ENCODE measurements at regions not wholly inside any gene's neighbourhood (a gene's known extent, or its start where the extent isn't known, plus 50 kb on each side); places are given as distances from the start of the nearest gene placed in this dataset.

DNA sequence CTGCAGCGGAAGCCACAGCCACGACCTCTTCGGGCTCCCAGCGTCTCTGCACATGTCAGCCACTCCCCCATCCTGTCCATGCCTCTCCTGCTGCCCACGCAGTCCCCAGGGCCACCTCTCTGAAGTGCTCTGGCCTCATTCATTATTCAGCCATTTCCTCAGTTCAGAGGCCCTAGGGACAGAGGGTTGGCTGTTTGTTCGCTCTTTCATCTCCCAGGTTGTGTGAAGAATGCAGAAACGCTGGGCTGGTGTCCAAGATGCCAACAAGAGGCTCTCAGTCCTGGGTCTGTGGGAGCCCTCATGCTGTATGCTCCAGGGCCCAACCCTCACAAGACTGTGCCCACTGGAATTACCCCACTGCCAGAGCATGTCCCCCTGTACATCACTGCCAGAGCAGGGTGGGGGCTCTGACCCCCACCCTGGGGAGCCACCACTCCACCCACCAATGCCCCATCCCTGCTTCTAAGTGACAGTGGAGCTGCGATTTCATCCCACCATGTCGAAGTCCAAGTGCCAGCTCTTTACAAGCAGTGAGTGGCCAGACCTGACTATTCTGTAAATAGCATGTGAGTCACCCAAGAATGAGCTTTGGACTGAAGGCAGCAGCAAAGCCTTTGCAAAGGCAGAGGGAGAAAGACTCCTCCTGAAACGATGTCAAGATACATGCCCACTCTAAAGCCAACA is 209.6 kb downstream of the BUD13 start:
- TF ChIP-seq, protein P1, sequence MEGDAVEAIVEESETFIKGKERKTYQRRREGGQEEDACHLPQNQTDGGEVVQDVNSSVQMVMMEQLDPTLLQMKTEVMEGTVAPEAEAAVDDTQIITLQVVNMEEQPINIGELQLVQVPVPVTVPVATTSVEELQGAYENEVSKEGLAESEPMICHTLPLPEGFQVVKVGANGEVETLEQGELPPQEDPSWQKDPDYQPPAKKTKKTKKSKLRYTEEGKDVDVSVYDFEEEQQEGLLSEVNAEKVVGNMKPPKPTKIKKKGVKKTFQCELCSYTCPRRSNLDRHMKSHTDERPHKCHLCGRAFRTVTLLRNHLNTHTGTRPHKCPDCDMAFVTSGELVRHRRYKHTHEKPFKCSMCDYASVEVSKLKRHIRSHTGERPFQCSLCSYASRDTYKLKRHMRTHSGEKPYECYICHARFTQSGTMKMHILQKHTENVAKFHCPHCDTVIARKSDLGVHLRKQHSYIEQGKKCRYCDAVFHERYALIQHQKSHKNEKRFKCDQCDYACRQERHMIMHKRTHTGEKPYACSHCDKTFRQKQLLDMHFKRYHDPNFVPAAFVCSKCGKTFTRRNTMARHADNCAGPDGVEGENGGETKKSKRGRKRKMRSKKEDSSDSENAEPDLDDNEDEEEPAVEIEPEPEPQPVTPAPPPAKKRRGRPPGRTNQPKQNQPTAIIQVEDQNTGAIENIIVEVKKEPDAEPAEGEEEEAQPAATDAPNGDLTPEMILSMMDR (conservative IDR thresholded peaks at IDR 0.05 in 1 of 2, IDR thresholded peaks at IDR 0.05 in 1 of 2; ENCODE audit: extremely low read depth in 1 of 2, insufficient read depth in 1 of 2, low read depth in 1 of 2, low read length in 2 of 2) = no peak
- TF ChIP-seq EZH2 (IDR thresholded peaks at IDR 0.05; ENCODE audit: borderline replicate concordance, low read length) = no peak

Measured in mammary epithelial cell (primary cell).